H9 (cell line): ENCODE measurements at regions not wholly inside any gene's neighbourhood (a gene's known extent, or its start where the extent isn't known, plus 50 kb on each side); places are given as distances from the start of the nearest gene placed in this dataset.

ENCODE experiments used
- DNase-seq: peaks from one replicate; pipeline ENCODE4 v3.0.0-alpha.2; 2017
- H2AFZ ChIP-seq: one replicate; pipeline ENCODE4 v1.6.1; 2013; ENCODE audit warnings: mild to moderate bottlenecking, low read length, control low read depth, moderate library complexity
- H2AK5ac ChIP-seq: 2 replicates; pipeline ENCODE4 v1.6.1; 2013; ENCODE audit warnings: low read length, control low read depth, mixed read lengths; ENCODE audit not compliant: insufficient read length
- H2BK120ac ChIP-seq: one replicate; pipeline ENCODE4 v1.6.1; 2013; ENCODE audit warnings: low read depth, mild to moderate bottlenecking, low read length, control low read depth, inconsistent platforms; ENCODE audit not compliant: poor library complexity, severe bottlenecking
- H2BK12ac ChIP-seq: 2 replicates; pipeline ENCODE4 v1.6.1; 2013; ENCODE audit warnings: low read length, control low read depth, mixed read lengths, low read depth; ENCODE audit not compliant: insufficient read length
- H2BK15ac ChIP-seq: 2 replicates; pipeline ENCODE4 v1.6.1; 2013; ENCODE audit warnings: low read depth, low read length, control low read depth
- H2BK20ac ChIP-seq: one replicate; pipeline ENCODE4 v1.6.1; 2013; ENCODE audit warnings: low read depth, mild to moderate bottlenecking, low read length, control low read depth, inconsistent platforms; ENCODE audit not compliant: poor library complexity, severe bottlenecking
- H2BK5ac ChIP-seq: 2 replicates; pipeline ENCODE4 v1.6.1; 2013; ENCODE audit warnings: low read length, control low read depth, mixed read lengths; ENCODE audit not compliant: insufficient read length
- H3K14ac ChIP-seq: 2 replicates; pipeline ENCODE4 v1.6.1; 2013; ENCODE audit warnings: low read length, control low read depth; ENCODE audit not compliant: insufficient read depth
- H3K18ac ChIP-seq: 2 replicates; pipeline ENCODE4 v1.6.1; 2013; ENCODE audit warnings: low read depth, mild to moderate bottlenecking, mixed read lengths, low read length, control low read depth; ENCODE audit not compliant: insufficient read length
- H3K23ac ChIP-seq: 2 replicates; pipeline ENCODE4 v1.6.1; 2013; ENCODE audit warnings: low read length, control low read depth, mixed read lengths, low read depth; ENCODE audit not compliant: insufficient read length
- H3K23me2 ChIP-seq: 2 replicates; pipeline ENCODE4 v1.6.1; 2013; ENCODE audit warnings: low read depth, mild to moderate bottlenecking, mixed read lengths, low read length, control low read depth; ENCODE audit not compliant: insufficient read length, poor library complexity, severe bottlenecking
- H3K27ac ChIP-seq: 2 replicates; pipeline ENCODE4 v1.5.1; 2013; ENCODE audit warnings: low read length, control low read depth, mixed read lengths, low read depth; ENCODE audit not compliant: insufficient read length
- H3K27me3 ChIP-seq: 2 replicates; pipeline ENCODE4 v1.6.1; 2013; ENCODE audit warnings: low read length, control low read depth, inconsistent platforms; ENCODE audit not compliant: insufficient read depth
- H3K4ac ChIP-seq: 2 replicates; pipeline ENCODE4 v1.6.1; 2013; ENCODE audit warnings: low read depth, mild to moderate bottlenecking, control low read depth, inconsistent platforms, low read length, moderate library complexity
- H3K4me1 ChIP-seq: 2 replicates; pipeline ENCODE4 v1.6.1; 2013; ENCODE audit warnings: low read length, control low read depth, inconsistent platforms; ENCODE audit not compliant: insufficient read depth
- H3K4me2 ChIP-seq: 2 replicates; pipeline ENCODE4 v1.6.1; 2013; ENCODE audit warnings: low read length, control low read depth, mixed read lengths; ENCODE audit not compliant: insufficient read length, insufficient read depth
- H3K56ac ChIP-seq: 2 replicates; pipeline ENCODE4 v1.6.1; 2013; ENCODE audit warnings: low read depth, mild to moderate bottlenecking, mixed read lengths, low read length, control low read depth; ENCODE audit not compliant: insufficient read length
- H3K79me1 ChIP-seq: 2 replicates; pipeline ENCODE4 v1.6.1; 2013; ENCODE audit warnings: low read depth, mild to moderate bottlenecking, moderate library complexity, low read length, control low read depth, inconsistent platforms; ENCODE audit not compliant: insufficient read depth, poor library complexity, severe bottlenecking
- H3K79me2 ChIP-seq: 2 replicates; pipeline ENCODE4 v1.6.1; 2013; ENCODE audit warnings: low read length, control low read depth, inconsistent platforms; ENCODE audit not compliant: insufficient read depth
- H3K9ac ChIP-seq: 2 replicates; pipeline ENCODE4 v1.6.1; 2013; ENCODE audit warnings: low read length, control low read depth, mixed read lengths; ENCODE audit not compliant: insufficient read length; ENCODE audit errors: extremely low read depth
- H3K9me3 ChIP-seq: one replicate; pipeline ENCODE4 v1.6.1; 2013; ENCODE audit warnings: low read depth, low read length, inconsistent platforms; ENCODE audit not compliant: control insufficient read depth
- H3T11ph ChIP-seq: one replicate; pipeline ENCODE4 v1.6.1; 2013; ENCODE audit warnings: mild to moderate bottlenecking, low read length, control low read depth, inconsistent platforms
- H4K20me1 ChIP-seq: one replicate; pipeline ENCODE4 v1.6.1; 2013; ENCODE audit not compliant: control insufficient read depth, insufficient read length, insufficient read depth
- H4K5ac ChIP-seq: 2 replicates; pipeline ENCODE4 v1.6.1; 2013; ENCODE audit warnings: low read depth, mild to moderate bottlenecking, mixed read lengths, low read length, control low read depth; ENCODE audit not compliant: insufficient read length
- H4K8ac ChIP-seq: replicated peaks from 2 replicates; pipeline ENCODE4 v1.6.1; 2013; ENCODE audit warnings: low read length, control low read depth, mixed read lengths, low read depth; ENCODE audit not compliant: insufficient read length
- H4K91ac ChIP-seq: 2 replicates; pipeline ENCODE4 v1.6.1; 2013; ENCODE audit warnings: low read depth, mild to moderate bottlenecking, moderate library complexity, mixed read lengths, low read length, control low read depth; ENCODE audit not compliant: insufficient read length
- H3K27ac Mint-ChIP-seq, 3 experiments: 2 replicates in 2 of 3; 3 replicates in 1 of 3; pipeline ENCODE4 v1.8.0; 2020 to 2021; ENCODE audit warnings: mixed read lengths in 3 of 3, mild to moderate bottlenecking in 1 of 3, moderate library complexity in 1 of 3
- H3K27me3 Mint-ChIP-seq: 2 replicates; pipeline ENCODE4 v1.8.0; 2021; ENCODE audit warnings: low read depth, mild to moderate bottlenecking, moderate library complexity, mixed read lengths
- H3K36me3 Mint-ChIP-seq, 3 experiments: 2 replicates in 2 of 3; 3 replicates in 1 of 3; pipeline ENCODE4 v1.8.0; 2020 to 2021; ENCODE audit warnings: low read depth in 3 of 3, mixed read lengths in 3 of 3; ENCODE audit not compliant: insufficient read depth in 1 of 3
- H3K4me1 Mint-ChIP-seq, 2 experiments: 2 replicates each; pipeline ENCODE4 v1.8.0; 2020; ENCODE audit warnings: mixed read lengths in 2 of 2
- H3K4me3 Mint-ChIP-seq, 2 experiments: 2 replicates in 1 of 2; 3 replicates in 1 of 2; pipeline ENCODE4 v1.8.0; 2020 to 2021; ENCODE audit warnings: mild to moderate bottlenecking in 2 of 2, mixed read lengths in 2 of 2, moderate library complexity in 1 of 2
- H3K9me3 Mint-ChIP-seq, 2 experiments: 2 replicates in 1 of 2; 3 replicates in 1 of 2; pipeline ENCODE4 v1.8.0; 2020; ENCODE audit warnings: mild to moderate bottlenecking in 2 of 2, mixed read lengths in 2 of 2, moderate library complexity in 1 of 2
- WGBS: extraction: QIAGEN DNeasy Blood & Tissue Kit; methylation state at CpG from one replicate; pipeline ENCODE4 v1.1.7; 2013; ENCODE audit warnings: missing lambda C conversion rate, low lambda C conversion rate, mixed read lengths; ENCODE audit not compliant: insufficient read length; ENCODE audit errors: extremely low coverage; 5-methylcytosine and 5-hydroxymethylcytosine counted together
- TF ChIP-seq, protein P1 (sequence below): fragments of 200-600 bp; sonication (generic); conservative IDR thresholded peaks from 3 replicates; pipeline ENCODE4 v1.8.0; 2021; ENCODE audit warnings: antibody characterized with exemption, mild to moderate bottlenecking

DNA sequence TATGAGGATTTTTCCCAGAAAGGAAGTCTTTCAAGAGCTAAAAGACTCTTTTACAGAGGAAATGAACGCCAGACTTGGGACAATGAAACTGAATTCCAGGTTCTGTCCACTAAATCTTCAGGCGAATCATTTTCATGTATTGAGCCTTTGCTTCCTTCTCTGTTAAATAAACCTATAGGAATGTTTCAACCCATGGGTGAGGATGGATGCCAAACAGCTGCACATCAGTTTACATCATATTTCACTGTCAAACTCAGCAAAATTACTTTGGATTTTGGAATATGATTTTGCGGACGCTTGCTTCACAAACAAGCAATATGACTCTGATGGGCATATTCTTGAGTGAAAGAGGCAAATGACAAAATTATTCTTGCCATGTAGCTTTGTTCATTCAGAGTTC lies 256.1 kb upstream of the ZNF521 start:
- no peak overlapping the region for H3K4ac ChIP-seq

More for the DNA sequence above, 256.1 kb upstream of the ZNF521 start:
- no peak overlapping the region for H3K56ac ChIP-seq
- Mint-ChIP-seq H3K9me3 (no peaks in the 10 kb centered on the region), H3K4me3 (no peak overlapping the region), H3K4me1 (peaks cover 3 to 9% of the 10 kb centered on the region in 2 experiments), H3K36me3 (no peaks in the 10 kb centered on the region), H3K27ac (no peak overlapping the region), H3K27me3 (no peaks in the 10 kb centered on the region)
- no peak overlapping the region for H2BK5ac ChIP-seq
- H3K4me2 ChIP-seq = no peak overlapping the region
- H3K9ac ChIP-seq = no peak overlapping the region
- H3K4me1 ChIP-seq = 0 out of 2 replicates have a peak, but pooled peaks cover 2% of the 10 kb centered on the region
- no peak overlapping the region for H3K23ac ChIP-seq
- H3K23me2 ChIP-seq = no peaks in the 10 kb centered on the region
- no peak overlapping the region for H2AK5ac ChIP-seq
- H3K27me3 ChIP-seq = no peaks in the 10 kb centered on the region
- H3K14ac ChIP-seq = no peak overlapping the region
- H3K9me3 ChIP-seq = no peaks in the 10 kb centered on the region
- H4K8ac ChIP-seq = no peak overlapping the region
- H3K27ac ChIP-seq = no peak overlapping the region
- no peak overlapping the region for H3T11ph ChIP-seq
- WGBS = no CpG with 5 or more reads among the region's 4 CpGs
- H3K18ac ChIP-seq = no peak overlapping the region
- TF ChIP-seq, protein P1, sequence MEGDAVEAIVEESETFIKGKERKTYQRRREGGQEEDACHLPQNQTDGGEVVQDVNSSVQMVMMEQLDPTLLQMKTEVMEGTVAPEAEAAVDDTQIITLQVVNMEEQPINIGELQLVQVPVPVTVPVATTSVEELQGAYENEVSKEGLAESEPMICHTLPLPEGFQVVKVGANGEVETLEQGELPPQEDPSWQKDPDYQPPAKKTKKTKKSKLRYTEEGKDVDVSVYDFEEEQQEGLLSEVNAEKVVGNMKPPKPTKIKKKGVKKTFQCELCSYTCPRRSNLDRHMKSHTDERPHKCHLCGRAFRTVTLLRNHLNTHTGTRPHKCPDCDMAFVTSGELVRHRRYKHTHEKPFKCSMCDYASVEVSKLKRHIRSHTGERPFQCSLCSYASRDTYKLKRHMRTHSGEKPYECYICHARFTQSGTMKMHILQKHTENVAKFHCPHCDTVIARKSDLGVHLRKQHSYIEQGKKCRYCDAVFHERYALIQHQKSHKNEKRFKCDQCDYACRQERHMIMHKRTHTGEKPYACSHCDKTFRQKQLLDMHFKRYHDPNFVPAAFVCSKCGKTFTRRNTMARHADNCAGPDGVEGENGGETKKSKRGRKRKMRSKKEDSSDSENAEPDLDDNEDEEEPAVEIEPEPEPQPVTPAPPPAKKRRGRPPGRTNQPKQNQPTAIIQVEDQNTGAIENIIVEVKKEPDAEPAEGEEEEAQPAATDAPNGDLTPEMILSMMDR = no peak
- H2BK15ac ChIP-seq = no peak overlapping the region
- no peak overlapping the region for H2AFZ ChIP-seq
- DNase-seq = no peak
- no peak overlapping the region for H2BK20ac ChIP-seq
- H4K20me1 ChIP-seq = no peaks in the 10 kb centered on the region
- H4K5ac ChIP-seq = no peak overlapping the region
- H2BK12ac ChIP-seq = no peak overlapping the region
- no peak overlapping the region for H4K91ac ChIP-seq
- H2BK120ac ChIP-seq = no peak overlapping the region
- H3K79me2 ChIP-seq = no peaks in the 10 kb centered on the region
- H3K79me1 ChIP-seq = no peaks in the 10 kb centered on the region
